T-cell (primary cell): ENCODE measurements at regions not wholly inside any gene's neighbourhood (a gene's known extent, or its start where the extent isn't known, plus 50 kb on each side); places are given as distances from the start of the nearest gene placed in this dataset.

ENCODE experiments used
- ATAC-seq, 4 experiments: fragments of 200-7000 bp in 3 of 4; fragments of 150-1000 bp in 1 of 4; cut with Tn5 transposase; replicated peaks in 1 of 4; 1 replicate in 3 of 4; 2 replicates in 1 of 4; pipeline ENCODE4 v1.10.0; 2021; ENCODE audit warnings: moderate library complexity in 3 of 4, mild to moderate bottlenecking in 2 of 4, moderate number of reproducible peaks in 1 of 4
- CTCF ChIA-PET, 2 donors: fragments of 300-600 bp; sonication (Branson Sonifier 250); formaldehyde crosslinking; loops; one replicate each; lab custom pipeline; 2022; ENCODE audit warnings: antibody characterized with exemption in 2 of 2; lab: Charles Lee
- POLR2A ChIA-PET, 2 donors: fragments of 300-600 bp; sonication (Branson Sonifier 250); formaldehyde crosslinking; loops; one replicate each; lab custom pipeline; 2022; ENCODE audit warnings: antibody characterized with exemption in 2 of 2; lab: Charles Lee
- DNase-seq, 35 experiments: peaks; one replicate each; pipeline versions ENCODE4 v3.0.0 to v3.0.0-alpha.2; 2013 to 2023
- H3K27ac ChIP-seq: one replicate; pipeline ENCODE4 v1.5.1; 2013; ENCODE audit warnings: low read length
- H3K27me3 ChIP-seq, 2 experiments: replicated peaks in 1 of 2; 1 replicate in 1 of 2; 2 replicates in 1 of 2; pipeline versions ENCODE4 v1.6.1 to v1.7.0; 2013; ENCODE audit warnings: low read length in 1 of 2, mixed read lengths in 1 of 2; ENCODE audit not compliant: control insufficient read depth in 2 of 2, insufficient read depth in 2 of 2; ENCODE audit errors: extremely low read depth in 1 of 2
- H3K36me3 ChIP-seq, 2 donors: 1 replicate in 1 of 2; 2 replicates in 1 of 2; pipeline versions ENCODE4 v1.6.1 to v1.7.0; 2013; ENCODE audit warnings: low read length in 1 of 2; ENCODE audit not compliant: control insufficient read depth in 2 of 2, insufficient read depth in 1 of 2; ENCODE audit errors: extremely low read depth in 1 of 2
- H3K4me1 ChIP-seq, 2 experiments: 1 replicate in 1 of 2; 2 replicates in 1 of 2; pipeline versions ENCODE4 v1.6.1 to v1.7.0; 2013; ENCODE audit warnings: low read length in 2 of 2, mixed read lengths in 1 of 2; ENCODE audit not compliant: insufficient read depth in 2 of 2, control insufficient read depth in 1 of 2; ENCODE audit errors: extremely low read depth in 1 of 2
- H3K4me3 ChIP-seq, 2 donors: 1 replicate in 1 of 2; 2 replicates in 1 of 2; pipeline versions ENCODE4 v1.5.1 to v1.7.0; 2013; ENCODE audit warnings: mild to moderate bottlenecking in 2 of 2, low read length in 1 of 2, moderate library complexity in 1 of 2; ENCODE audit not compliant: control insufficient read depth in 1 of 2; ENCODE audit errors: extremely low read depth in 1 of 2
- H3K9me3 ChIP-seq: 2 replicates; pipeline ENCODE4 v1.7.0; 2013
- H3K27ac Mint-ChIP-seq, 2 donors: one replicate each; pipeline ENCODE4 v1.8.0; 2020 to 2021; ENCODE audit warnings: mild to moderate bottlenecking in 2 of 2, mixed read lengths in 2 of 2
- H3K27me3 Mint-ChIP-seq, 2 donors: one replicate each; pipeline ENCODE4 v1.8.0; 2021 to 2022; ENCODE audit warnings: mixed read lengths in 2 of 2
- H3K36me3 Mint-ChIP-seq: one replicate; pipeline ENCODE4 v1.8.0; 2021; ENCODE audit warnings: mixed read lengths
- H3K4me1 Mint-ChIP-seq, 3 donors: one replicate each; pipeline ENCODE4 v1.8.0; 2020 to 2022; ENCODE audit warnings: mixed read lengths in 3 of 3, mild to moderate bottlenecking in 1 of 3
- H3K4me3 Mint-ChIP-seq, 3 donors: one replicate each; pipeline ENCODE4 v1.8.0; 2020 to 2022; ENCODE audit warnings: mild to moderate bottlenecking in 3 of 3, mixed read lengths in 3 of 3, moderate library complexity in 3 of 3
- H3K9me3 Mint-ChIP-seq, 3 donors: one replicate each; pipeline ENCODE4 v1.8.0; 2020 to 2022; ENCODE audit warnings: mixed read lengths in 3 of 3
- WGBS: methylation state at CpG from one replicate; pipeline ENCODE4 v1.1.5; 2013; ENCODE audit warnings: missing lambda C conversion rate; ENCODE audit not compliant: insufficient coverage; 5-methylcytosine and 5-hydroxymethylcytosine counted together

- Histone ChIP-seq H3K4me3 (no peak overlapping the region), H3K27ac (no peak overlapping the region), H3K9me3 (no peaks in the 10 kb centered on the region), H3K27me3 (no peaks in the 10 kb centered on the region), H3K36me3 (no peaks in the 10 kb centered on the region), H3K4me1 (no peaks in the 10 kb centered on the region)
- ChIA-PET CTCF (no interaction called here), POLR2A (no interaction called here)
- no peak overlapping the region for H3K27ac Mint-ChIP-seq
- ATAC-seq (no peak), DNase-seq (no peak)
- no peaks in the 10 kb centered on the region for H3K9me3 Mint-ChIP-seq
- H3K27me3 Mint-ChIP-seq: no peaks in the 10 kb centered on the region
- H3K4me1 Mint-ChIP-seq: no peaks in the 10 kb centered on the region
- WGBS: no CpG with 5 or more reads among the region's 3 CpGs
- H3K36me3 Mint-ChIP-seq: no peaks in the 10 kb centered on the region
- no peak overlapping the region for H3K4me3 Mint-ChIP-seq
These were observed 212.1 kb upstream of the PPP1R3A start for GRCh38 chr7:114130866-114131265.

DNA sequence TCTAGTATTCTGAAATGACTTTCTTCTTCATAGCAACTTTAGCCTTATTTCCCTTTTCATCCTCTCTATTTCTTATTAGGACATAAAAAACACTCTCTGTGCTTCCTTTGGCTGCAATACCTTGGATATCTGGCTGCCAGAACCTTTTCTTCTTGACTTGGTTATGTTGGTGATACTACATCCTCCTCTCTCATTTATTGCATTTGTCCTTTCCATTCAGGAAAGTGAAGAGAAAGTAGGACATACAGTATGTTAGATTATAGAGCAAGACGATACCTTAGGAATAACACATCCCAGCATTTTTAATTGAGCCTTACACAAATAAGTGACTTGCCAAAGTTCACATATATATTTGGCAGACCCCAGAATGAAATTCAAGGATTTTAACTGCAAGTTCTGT lies 210.1 kb upstream of the PPP1R3A start:
- Mint-ChIP-seq H3K36me3 (no peaks in the 10 kb centered on the region), H3K4me3 (no peak overlapping the region), H3K27ac (no peak overlapping the region), H3K27me3 (peaks cover 4 to 5% of the 10 kb centered on the region in 2 donors), H3K4me1 (no peaks in the 10 kb centered on the region), H3K9me3 (peaks cover 0 to 3% (median 0%) of the 10 kb centered on the region in 3 donors)
- Histone ChIP-seq H3K27ac (no peak overlapping the region), H3K4me1 (no peaks in the 10 kb centered on the region), H3K4me3 (no peak overlapping the region), H3K27me3 (no peaks in the 10 kb centered on the region), H3K36me3 (no peaks in the 10 kb centered on the region), H3K9me3 (no peaks in the 10 kb centered on the region)
- WGBS: no CpG with 5 or more reads among the region's 1 CpG
- CTCF ChIA-PET: no interaction called here
- ATAC-seq (no peak), DNase-seq (no peak)
- POLR2A ChIA-PET: no interaction called here

- ChIA-PET POLR2A (no interaction called here), CTCF (no interaction called here)
- Histone ChIP-seq H3K4me1 (no peaks in the 10 kb centered on the region), H3K27ac (no peak overlapping the region), H3K36me3 (no peaks in the 10 kb centered on the region), H3K4me3 (no peak overlapping the region), H3K9me3 (no peaks in the 10 kb centered on the region), H3K27me3 (no peaks in the 10 kb centered on the region)
- ATAC-seq (no peak), DNase-seq (no peak)
- Mint-ChIP-seq H3K27ac (no peak overlapping the region), H3K4me3 (no peak overlapping the region), H3K27me3 (peaks cover 4 to 5% of the 10 kb centered on the region in 2 donors), H3K36me3 (no peaks in the 10 kb centered on the region), H3K9me3 (peaks cover 0 to 3% (median 0%) of the 10 kb centered on the region in 3 donors), H3K4me1 (no peaks in the 10 kb centered on the region)
These were observed 207.3 kb upstream of the PPP1R3A start for GRCh38 chr7:114126095-114126494.

GRCh38 chr7:114112806-114113205 lies 194.0 kb upstream of the PPP1R3A start:
- ChIA-PET CTCF (no interaction called here), POLR2A (no interaction called here)
- 65% methylated on average over 2 of the region's 3 CpGs for WGBS
- Histone ChIP-seq H3K36me3 (no peaks in the 10 kb centered on the region), H3K9me3 (no peaks in the 10 kb centered on the region), H3K4me1 (no peaks in the 10 kb centered on the region), H3K27me3 (no peaks in the 10 kb centered on the region), H3K4me3 (no peak overlapping the region), H3K27ac (no peak overlapping the region)
- ATAC-seq: no peak
- Mint-ChIP-seq H3K27ac (no peak overlapping the region), H3K27me3 (no peaks in the 10 kb centered on the region), H3K36me3 (no peaks in the 10 kb centered on the region), H3K9me3 (no peaks in the 10 kb centered on the region), H3K4me1 (no peaks in the 10 kb centered on the region), H3K4me3 (no peak overlapping the region)
- no peak for DNase-seq

DNA sequence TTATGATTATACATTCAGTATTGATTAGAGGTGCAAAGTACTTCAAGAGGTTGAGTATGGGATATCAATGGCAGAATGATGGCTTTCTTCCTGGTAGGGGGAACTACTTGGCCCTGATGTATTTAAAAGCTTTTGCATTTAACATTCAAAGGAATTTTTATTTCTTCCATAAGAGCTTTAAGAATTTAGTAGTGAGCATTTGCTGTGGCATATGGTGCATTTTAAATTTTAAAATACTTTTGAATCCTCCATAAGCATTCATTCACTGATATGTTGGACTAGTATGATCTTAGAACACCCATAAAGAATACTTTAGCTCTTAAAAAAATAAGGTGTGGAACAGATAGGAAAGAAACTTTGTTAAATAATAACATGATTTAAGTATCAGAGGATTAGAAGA lies 191.9 kb upstream of the PPP1R3A start:
- H3K9me3 ChIP-seq: no peaks in the 10 kb centered on the region
- H3K4me1 ChIP-seq: no peaks in the 10 kb centered on the region
- no peak for ATAC-seq
- H3K9me3 Mint-ChIP-seq: no peaks in the 10 kb centered on the region
- H3K4me3 ChIP-seq: no peak overlapping the region
- H3K27me3 ChIP-seq: no peaks in the 10 kb centered on the region
- no peaks in the 10 kb centered on the region for H3K36me3 ChIP-seq
- H3K27me3 Mint-ChIP-seq: no peaks in the 10 kb centered on the region
- CTCF ChIA-PET: no interaction called here
- no peak for DNase-seq
- H3K27ac ChIP-seq: no peak overlapping the region
- no peak overlapping the region for H3K4me3 Mint-ChIP-seq
- no peak overlapping the region for H3K27ac Mint-ChIP-seq
- H3K36me3 Mint-ChIP-seq: no peaks in the 10 kb centered on the region
- POLR2A ChIA-PET: no interaction called here
- no peaks in the 10 kb centered on the region for H3K4me1 Mint-ChIP-seq

GRCh38 chr7:114109721-114110120 lies 190.9 kb upstream of the PPP1R3A start:
- H3K4me3 ChIP-seq: no peak overlapping the region
- no peaks in the 10 kb centered on the region for H3K4me1 Mint-ChIP-seq
- CTCF ChIA-PET: interaction anchor here in 1 of 2 donors (0.5 kb wide), 1 partner anchor 1444 kb away, joined by 3 read pairs; no protein-coding TSS in a partner anchor

DNA sequence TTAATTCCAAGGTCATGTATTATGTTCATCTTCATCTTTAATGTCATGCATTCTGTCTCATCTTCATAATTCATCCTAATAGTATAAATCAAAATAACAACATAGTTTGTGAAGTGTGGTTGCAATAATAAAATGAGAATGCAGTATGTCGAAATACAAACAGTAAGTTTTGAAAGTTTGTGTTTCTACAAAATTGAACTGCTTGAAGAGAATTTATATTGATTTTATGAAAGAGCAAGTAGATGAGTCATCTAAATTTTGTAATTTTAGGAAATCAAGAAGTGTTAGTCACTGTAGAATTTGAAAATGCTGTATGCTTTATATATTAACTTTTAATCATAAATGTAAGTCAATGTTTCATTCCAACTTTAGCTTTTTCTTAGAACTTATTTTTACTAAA lies 190.5 kb upstream of the PPP1R3A start:
- ChIA-PET POLR2A (no interaction called here), CTCF (interaction anchor here in 1 of 2 donors (0.5 kb wide), 1 partner anchor 1444 kb away, joined by 3 read pairs; no protein-coding TSS in a partner anchor)
- H3K4me1 ChIP-seq: no peaks in the 10 kb centered on the region
- Mint-ChIP-seq H3K4me1 (no peaks in the 10 kb centered on the region), H3K9me3 (no peaks in the 10 kb centered on the region), H3K27me3 (no peaks in the 10 kb centered on the region), H3K4me3 (no peak overlapping the region), H3K36me3 (no peaks in the 10 kb centered on the region), H3K27ac (no peak overlapping the region)
- H3K27me3 ChIP-seq: no peaks in the 10 kb centered on the region
- no peaks in the 10 kb centered on the region for H3K9me3 ChIP-seq
- no peaks in the 10 kb centered on the region for H3K36me3 ChIP-seq
- H3K27ac ChIP-seq: no peak overlapping the region
- no CpG with 5 or more reads among the region's 1 CpG for WGBS
- ATAC-seq: no peak
- DNase-seq: no peak
- H3K4me3 ChIP-seq: no peak overlapping the region

More at GRCh38 chr7:114109721-114110120, 190.9 kb upstream of the PPP1R3A start:
- no peak for ATAC-seq
- Histone ChIP-seq H3K36me3 (no peaks in the 10 kb centered on the region), H3K27me3 (no peaks in the 10 kb centered on the region), H3K9me3 (no peaks in the 10 kb centered on the region), H3K27ac (no peak overlapping the region), H3K4me1 (no peaks in the 10 kb centered on the region)
- Mint-ChIP-seq H3K9me3 (no peaks in the 10 kb centered on the region), H3K27me3 (no peaks in the 10 kb centered on the region), H3K36me3 (no peaks in the 10 kb centered on the region), H3K27ac (no peak overlapping the region), H3K4me3 (no peak overlapping the region)
- DNase-seq: no peak
- POLR2A ChIA-PET: no interaction called here
